ENCODE measurements at regions not wholly inside any gene's neighbourhood (a gene's known extent, or its start where the extent isn't known, plus 50 kb on each side); places are given as distances from the start of the nearest gene placed in this dataset.

DNA sequence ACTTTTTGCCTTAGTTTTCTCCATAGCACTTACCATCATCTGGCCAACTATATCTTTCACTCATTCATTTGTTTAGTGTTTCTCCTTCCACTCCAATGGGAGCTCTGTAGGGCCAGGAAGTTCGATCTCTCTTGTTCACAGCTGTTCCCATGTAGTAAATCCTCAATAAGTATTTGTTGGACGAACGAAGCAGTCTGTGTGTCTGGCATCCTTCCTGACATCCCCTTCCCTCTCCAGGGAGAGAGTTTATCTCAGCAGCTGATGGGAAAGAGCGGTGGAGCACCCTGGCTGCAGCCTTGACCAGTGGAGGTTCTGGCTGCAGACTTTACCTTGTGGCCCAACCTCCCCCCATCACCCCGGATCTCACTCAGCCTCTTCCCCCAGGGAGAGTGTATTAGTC is 141.7 kb downstream of the CHST1 start:
- Histone ChIP-seq H2BK5ac (ENCODE audit: insufficient read length, low read length) (no peak overlapping the region), H4K91ac (ENCODE audit: insufficient read length, low read depth, low read length) (no peak overlapping the region), H3K9ac (ENCODE audit: extremely low read depth, insufficient read length, low read length) (no peak overlapping the region), H3K79me1 (ENCODE audit: insufficient read depth, low read depth, low read length, poor library complexity, severe bottlenecking) (no peaks in the 10 kb centered on the region), H2AK5ac (ENCODE audit: insufficient read length, low read length) (no peak overlapping the region), H3K23ac (ENCODE audit: insufficient read length, low read depth, low read length) (no peak overlapping the region), H3K27ac (ENCODE audit: insufficient read length, low read depth, low read length) (no peak overlapping the region), H3K14ac (ENCODE audit: insufficient read depth, low read length) (no peak overlapping the region), H3K4me1 (ENCODE audit: insufficient read depth, low read length) (no peaks in the 10 kb centered on the region), H4K8ac (replicated peaks; ENCODE audit: insufficient read length, low read depth, low read length) (no peak overlapping the region), H3K27me3 (ENCODE audit: insufficient read depth, low read length) (no peaks in the 10 kb centered on the region), H2BK12ac (ENCODE audit: insufficient read length, low read depth, low read length) (no peak overlapping the region), H3K4ac (ENCODE audit: low read depth, low read length) (no peak overlapping the region), H3K23me2 (ENCODE audit: insufficient read length, low read depth, low read length, poor library complexity, severe bottlenecking) (no peaks in the 10 kb centered on the region), H2AFZ (ENCODE audit: low read length) (no peak overlapping the region), H3T11ph (ENCODE audit: low read length) (no peak overlapping the region), H3K9me3 (ENCODE audit: control insufficient read depth, low read depth, low read length) (no peaks in the 10 kb centered on the region), H3K79me2 (ENCODE audit: insufficient read depth, low read length) (no peaks in the 10 kb centered on the region), H3K18ac (ENCODE audit: insufficient read length, low read depth, low read length) (no peak overlapping the region), H2BK120ac (ENCODE audit: low read depth, low read length, poor library complexity, severe bottlenecking) (no peak overlapping the region), H2BK20ac (ENCODE audit: low read depth, low read length, poor library complexity, severe bottlenecking) (no peak overlapping the region), H4K20me1 (ENCODE audit: control insufficient read depth, insufficient read depth, insufficient read length) (no peaks in the 10 kb centered on the region), H2BK15ac (ENCODE audit: low read depth, low read length) (no peak overlapping the region), H4K5ac (ENCODE audit: insufficient read length, low read depth, low read length) (no peak overlapping the region), H3K56ac (ENCODE audit: insufficient read length, low read depth, low read length) (no peak overlapping the region), H3K4me2 (ENCODE audit: insufficient read depth, insufficient read length, low read length) (no peak overlapping the region)
- peaks cover 6 to 7% of the 10 kb centered on the region in 2 experiments; a peak in 3 of 5 replicates for H3K9me3 Mint-ChIP-seq
- TF ChIP-seq, protein P1, sequence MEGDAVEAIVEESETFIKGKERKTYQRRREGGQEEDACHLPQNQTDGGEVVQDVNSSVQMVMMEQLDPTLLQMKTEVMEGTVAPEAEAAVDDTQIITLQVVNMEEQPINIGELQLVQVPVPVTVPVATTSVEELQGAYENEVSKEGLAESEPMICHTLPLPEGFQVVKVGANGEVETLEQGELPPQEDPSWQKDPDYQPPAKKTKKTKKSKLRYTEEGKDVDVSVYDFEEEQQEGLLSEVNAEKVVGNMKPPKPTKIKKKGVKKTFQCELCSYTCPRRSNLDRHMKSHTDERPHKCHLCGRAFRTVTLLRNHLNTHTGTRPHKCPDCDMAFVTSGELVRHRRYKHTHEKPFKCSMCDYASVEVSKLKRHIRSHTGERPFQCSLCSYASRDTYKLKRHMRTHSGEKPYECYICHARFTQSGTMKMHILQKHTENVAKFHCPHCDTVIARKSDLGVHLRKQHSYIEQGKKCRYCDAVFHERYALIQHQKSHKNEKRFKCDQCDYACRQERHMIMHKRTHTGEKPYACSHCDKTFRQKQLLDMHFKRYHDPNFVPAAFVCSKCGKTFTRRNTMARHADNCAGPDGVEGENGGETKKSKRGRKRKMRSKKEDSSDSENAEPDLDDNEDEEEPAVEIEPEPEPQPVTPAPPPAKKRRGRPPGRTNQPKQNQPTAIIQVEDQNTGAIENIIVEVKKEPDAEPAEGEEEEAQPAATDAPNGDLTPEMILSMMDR (conservative IDR thresholded peaks at IDR 0.05), result no peak
- H3K4me1 Mint-ChIP-seq, result no peaks in the 10 kb centered on the region; a peak in 1 of 4 replicates
- no peak overlapping the region for H3K27ac Mint-ChIP-seq
- no peak overlapping the region for H3K4me3 Mint-ChIP-seq
- no CpG with 5 or more reads among the region's 5 CpGs for WGBS (ENCODE audit: extremely low coverage, insufficient read length, low lambda C conversion rate)
- peaks cover 16% of the 10 kb centered on the region for H3K27me3 Mint-ChIP-seq (ENCODE audit: low read depth)
- H3K36me3 Mint-ChIP-seq (ENCODE audit: insufficient read depth in 1 of 3, low read depth in 3 of 3), result no peaks in the 10 kb centered on the region
- no peak for DNase-seq

Measured in H9 (cell line).